ENCODE measurements at regions not wholly inside any gene's neighbourhood (a gene's known extent, or its start where the extent isn't known, plus 50 kb on each side); places are given as distances from the start of the nearest gene placed in this dataset.

DNA sequence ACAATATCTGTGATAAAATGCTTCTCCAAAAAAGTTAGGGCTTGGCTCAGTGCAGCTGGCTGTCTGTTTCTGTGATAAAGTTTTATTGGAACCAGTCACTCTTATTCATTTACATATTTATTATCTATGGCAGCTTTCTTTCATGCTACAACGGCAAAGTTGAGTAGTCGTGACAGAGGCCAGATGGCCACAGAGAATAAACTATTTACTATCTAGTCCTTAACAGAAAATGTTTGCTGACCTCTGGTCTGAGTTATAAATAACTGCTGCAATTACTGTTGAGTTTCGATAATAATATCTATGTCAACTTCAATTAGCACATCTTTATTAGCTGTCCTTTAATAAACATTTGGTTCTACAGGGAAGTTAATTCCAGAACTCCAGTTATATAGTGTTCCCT lies 180.2 kb upstream of the RUNX1 start:
- no peak for TF ChIP-seq CTCF (IDR thresholded peaks at IDR 0.05)
- Histone ChIP-seq H3K9me3 (no peaks in the 10 kb centered on the region), H3K27me3 (no peaks in the 10 kb centered on the region), H3K36me3 (no peaks in the 10 kb centered on the region), H3K27ac (no peak overlapping the region), H3K4me3 (no peak overlapping the region), H3K4me1 (peaks cover 0 to 27% (median 15%) of the 10 kb centered on the region in 9 donors)
- intact Hi-C loops (cut with DNase I): no loop called here
- no peak for ATAC-seq
- DNase-seq: no peak
- WGBS, 2 donors: 24 to 26% methylated on average over 3 of the region's 3 CpGs

DNA sequence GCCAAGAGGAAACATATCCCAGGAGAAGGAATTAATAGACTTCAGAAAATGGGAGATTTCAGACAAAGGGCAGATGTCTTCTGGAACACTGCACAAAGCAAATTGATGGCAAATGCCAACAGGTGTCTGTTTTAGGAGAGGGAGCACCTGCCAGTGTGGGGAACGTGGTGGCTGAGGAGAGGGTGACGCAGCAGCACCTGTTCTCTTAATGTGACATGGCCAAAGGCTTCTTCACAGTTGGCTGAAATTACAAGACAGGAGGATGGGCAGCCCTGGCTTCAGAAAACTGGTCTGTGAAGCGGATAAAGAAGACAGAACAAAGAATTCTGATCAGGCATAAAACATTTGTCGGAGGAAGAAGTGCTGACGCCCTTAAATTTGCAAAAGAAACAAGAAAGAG lies 178.7 kb upstream of the RUNX1 start:
- Histone ChIP-seq H3K4me1 (peaks cover 0 to 34% (median 24%) of the 10 kb centered on the region in 9 donors), H3K27me3 (no peaks in the 10 kb centered on the region), H3K27ac (peak overlapping the region in 1 of 10 donors; percentile 63), H3K36me3 (no peaks in the 10 kb centered on the region), H3K4me3 (no peak overlapping the region), H3K9me3 (no peaks in the 10 kb centered on the region)
- no peak for TF ChIP-seq CTCF (IDR thresholded peaks at IDR 0.05)
- ATAC-seq (no peak), DNase-seq (no peak)
- intact Hi-C loops (cut with DNase I): no loop called here
- 84 to 85% methylated on average over 5 of the region's 5 CpGs for WGBS, 2 donors

DNA sequence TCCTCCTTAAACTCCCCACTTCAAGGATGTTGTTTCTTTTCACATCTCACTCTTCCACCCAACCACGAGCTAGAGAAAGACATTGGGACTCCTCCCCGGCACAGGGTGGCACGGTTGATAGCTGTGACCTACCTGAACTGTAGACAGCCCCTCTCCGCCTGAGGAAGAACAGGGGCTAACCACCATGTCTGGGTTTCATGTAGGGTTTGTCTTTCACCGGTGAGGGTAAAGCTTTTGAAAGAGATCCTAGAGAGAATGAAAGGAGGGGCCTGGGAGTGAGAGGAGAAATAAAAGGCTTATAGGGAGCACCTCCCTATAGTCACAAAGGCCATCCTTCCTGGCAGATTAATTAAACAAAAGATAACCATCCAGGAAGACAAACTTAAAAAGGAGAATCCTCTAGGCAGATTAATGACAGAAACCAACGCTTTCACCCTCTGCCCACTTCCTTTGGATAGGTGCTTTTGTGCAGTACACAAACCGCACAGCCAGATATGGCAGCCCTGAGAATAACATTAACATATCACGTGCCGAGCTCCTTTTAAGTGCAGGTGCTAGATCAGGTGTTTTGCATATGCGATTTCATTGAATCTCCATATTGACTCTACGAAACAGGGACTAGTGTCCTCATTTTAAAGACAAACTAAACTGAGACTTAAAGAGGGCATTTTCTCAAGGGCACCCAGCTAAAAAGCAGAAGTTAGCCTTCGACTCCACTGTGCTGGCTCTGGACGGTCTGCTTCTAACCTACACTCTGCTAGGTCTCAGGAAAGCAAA lies 178.1 kb upstream of the RUNX1 start:
- intact Hi-C loops (cut with DNase I): no loop called here
- Histone ChIP-seq H3K9me3 (no peaks in the 10 kb centered on the region), H3K4me3 (no peak overlapping the region)

DNA sequence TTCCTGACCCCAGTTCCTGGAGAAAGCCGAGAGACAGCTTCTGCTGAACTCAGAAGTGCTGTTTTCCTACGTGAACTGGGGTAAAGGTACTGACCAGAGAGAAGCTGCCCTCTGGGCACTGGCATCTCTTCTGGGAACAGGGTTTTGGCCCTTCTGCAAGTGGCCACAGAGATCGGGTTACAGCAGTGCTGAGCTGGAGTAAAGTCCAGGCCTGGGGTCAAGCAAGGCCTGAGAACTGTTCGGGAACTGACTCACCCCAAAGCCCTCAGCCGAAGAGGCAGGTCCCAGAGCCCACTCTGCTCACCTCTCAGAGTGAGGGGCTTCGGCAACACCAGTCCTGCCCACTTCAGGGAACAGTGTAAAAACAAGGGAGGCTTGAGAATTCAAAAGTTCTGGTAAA lies 177.2 kb upstream of the RUNX1 start:
- 49 to 67% methylated on average over 6 of the region's 6 CpGs for WGBS, 2 donors
- H3K27me3 ChIP-seq: no peaks in the 10 kb centered on the region
- no peak overlapping the region for H3K4me3 ChIP-seq
- H3K9me3 ChIP-seq: peaks cover 0 to 5% (median 0%) of the 10 kb centered on the region in 11 donors
- DNase-seq: no peak
- peaks cover 0 to 45% (median 26%) of the 10 kb centered on the region in 9 donors for H3K4me1 ChIP-seq
- H3K27ac ChIP-seq: peak overlapping the region in 7 of 10 donors; percentile 6 to 74 (median 55)
- H3K36me3 ChIP-seq: no peaks in the 10 kb centered on the region
- ATAC-seq: peak in 7 of 8 donors; percentile 45 to 82 (median 58)
- no peak for TF ChIP-seq CTCF (IDR thresholded peaks at IDR 0.05)
- intact Hi-C loops (cut with DNase I): no loop called here

More for the DNA sequence above, 178.1 kb upstream of the RUNX1 start:
- no peak for TF ChIP-seq CTCF (IDR thresholded peaks at IDR 0.05)
- ATAC-seq (no peak), DNase-seq (no peak)
- no peaks in the 10 kb centered on the region for H3K36me3 ChIP-seq
- 78 to 83% methylated on average over 13 of the region's 13 CpGs for WGBS, 2 donors
- no peaks in the 10 kb centered on the region for H3K27me3 ChIP-seq
- H3K27ac ChIP-seq: peak overlapping the region in 3 of 10 donors; percentile 55 to 63 (median 55)
- H3K4me1 ChIP-seq: peaks cover 0 to 40% (median 26%) of the 10 kb centered on the region in 9 donors

Measured in heart right ventricle (tissue), 16 donors.